HepG2 (cell line): ENCODE measurements at regions not wholly inside any gene's neighbourhood (a gene's known extent, or its start where the extent isn't known, plus 50 kb on each side); places are given as distances from the start of the nearest gene placed in this dataset.

Experiments
- ATAC-seq: fragments of 200-7000 bp; cut with Tn5 transposase; 3 replicates; pipeline ENCODE4 v1.9.1; 2020; ENCODE audit warnings: mild to moderate bottlenecking, moderate library complexity
- BruUV-seq: library from RNA; stranded (reverse); fragments of 400-500 nt; replicated peaks from 2 replicates; lab custom pipeline; 2021; lab: Mats Ljungman, UMichigan
- CTCF ChIA-PET: fragments of 300-600 bp; formaldehyde crosslinking; extraction: SDS; loops from one replicate; lab custom pipeline; 2021; ENCODE audit warnings: low total read pairs, inconsistent platforms, low intra/inter-chr PET ratio; lab: Yijun Ruan, JAX
- POLR2A ChIA-PET: fragments of 350-600 bp; sonication (Branson Sonifier 250); formaldehyde crosslinking; loops from one replicate; lab custom pipeline; 2020; ENCODE audit warnings: antibody characterized with exemption, inconsistent platforms; lab: Yijun Ruan, JAX
- DNase-seq: peaks from one replicate; pipeline ENCODE4 v3.0.0-alpha.2; 2015; ENCODE audit warnings: low spot score
- FAIRE-seq: peaks from 3 replicates; lab custom pipeline; 2011; peaks lifted over from hg19 to GRCh38; lab: Jason Lieb, UNC
- H2AFZ ChIP-seq: one replicate; pipeline ENCODE4 v1.6.1; 2011; ENCODE audit warnings: low read length, inconsistent platforms
- H3K27ac ChIP-seq: fragments of 300-600 bp; 3 replicates; pipeline ENCODE4 v1.8.0; 2011; ENCODE audit warnings: mixed run types, mild to moderate bottlenecking, mixed read lengths, low read length, inconsistent platforms; ENCODE audit not compliant: insufficient read depth; ENCODE audit errors: extremely low read length
- H3K27me3 ChIP-seq, 2 experiments: fragments of 200-600 bp in 1 of 2; 2 replicates in 1 of 2; 3 replicates in 1 of 2; pipeline versions ENCODE4 v1.6.0 to v1.8.0; 2011; ENCODE audit warnings: low read length in 2 of 2, mild to moderate bottlenecking in 2 of 2, moderate library complexity in 2 of 2, inconsistent platforms in 1 of 2; ENCODE audit not compliant: insufficient read depth in 2 of 2, control insufficient read depth in 1 of 2
- H3K36me3 ChIP-seq, 2 experiments: fragments of 200-600 bp in 1 of 2; replicated peaks in 1 of 2; 2 replicates in 1 of 2; 3 replicates in 1 of 2; pipeline versions ENCODE4 v1.5.1 to v1.8.0; 2011; ENCODE audit warnings: low read length in 2 of 2, inconsistent platforms in 1 of 2; ENCODE audit not compliant: insufficient read depth in 2 of 2, control insufficient read depth in 1 of 2
- H3K4me1 ChIP-seq: 2 replicates; pipeline ENCODE4 v1.5.1; 2012; ENCODE audit warnings: low read length, inconsistent platforms; ENCODE audit not compliant: insufficient read depth
- H3K4me2 ChIP-seq: 2 replicates; pipeline ENCODE4 v1.6.0; 2011; ENCODE audit warnings: low read depth, low read length, inconsistent platforms
- H3K4me3 ChIP-seq, 3 experiments: fragments of 200-600 bp in 1 of 3; sonication (generic), shearing (Covaris generic) in 1 of 3; replicated peaks in 1 of 3; 2 replicates each; pipeline ENCODE4 v1.5.1; 2011 to 2016; ENCODE audit warnings: low read length in 3 of 3, inconsistent platforms in 2 of 3, low read depth in 2 of 3, mild to moderate bottlenecking in 2 of 3, control low read depth in 1 of 3, mixed read lengths in 1 of 3; ENCODE audit not compliant: insufficient read depth in 1 of 3
- H3K79me2 ChIP-seq: one replicate; pipeline ENCODE4 v1.6.1; 2011; ENCODE audit warnings: low read length, inconsistent platforms; ENCODE audit not compliant: insufficient read depth
- H3K9ac ChIP-seq: 2 replicates; pipeline ENCODE4 v1.6.0; 2011; ENCODE audit warnings: mild to moderate bottlenecking, low read depth, low read length, inconsistent platforms; ENCODE audit not compliant: insufficient read depth
- H3K9me3 ChIP-seq: 2 replicates; pipeline ENCODE4 v1.5.1; 2012; ENCODE audit warnings: mild to moderate bottlenecking, low read length
- H4K20me1 ChIP-seq: 2 replicates; pipeline ENCODE4 v1.6.0; 2011; ENCODE audit warnings: inconsistent platforms, mild to moderate bottlenecking, low read length, moderate library complexity; ENCODE audit not compliant: insufficient read depth
- STAG1 ChIP-seq: sonication (generic); formaldehyde crosslinking; IDR thresholded peaks from 2 replicates; pipeline ENCODE4 v1.4.0; 2020; ENCODE audit warnings: missing genetic modification reagents
- WGBS: methylation state at CpG from one replicate; pipeline ENCODE4 v1.1.6; 2017; ENCODE audit warnings: low lambda C conversion rate; 5-methylcytosine and 5-hydroxymethylcytosine counted together
- in situ Hi-C: cut with HindIII; loops from 2 replicates; pipeline ENCODE4 v1.10.0; 2017; ENCODE audit warnings: low pct_unique_long_range_greater_than_20kb; ENCODE audit not compliant: extremely low pct_ligation_motif_present
- intact Hi-C: fragments of 100-400 bp; cut with micrococcal nuclease; formaldehyde crosslinking; loops from one replicate; pipeline ENCODE4 v1.10.0; 2022; ENCODE audit not compliant: unreplicated experiment
- TF ChIP-seq, protein P1 (sequence below): sonication (generic); formaldehyde crosslinking; IDR thresholded peaks from 2 replicates; pipeline ENCODE4 v1.4.0; 2020; ENCODE audit warnings: low read depth, mild to moderate bottlenecking, missing genetic modification reagents
- TF ChIP-seq, protein P2 (sequence below): sonication (generic); formaldehyde crosslinking; IDR thresholded peaks from 2 replicates; pipeline ENCODE4 v1.5.0; 2020; ENCODE audit warnings: mild to moderate bottlenecking, missing genetic modification reagents, moderate library complexity
- TF ChIP-seq, protein P3 (sequence below): sonication (generic); formaldehyde crosslinking; IDR thresholded peaks from 2 replicates; pipeline ENCODE4 v1.4.0; 2020; ENCODE audit warnings: mild to moderate bottlenecking, missing genetic modification reagents

DNA sequence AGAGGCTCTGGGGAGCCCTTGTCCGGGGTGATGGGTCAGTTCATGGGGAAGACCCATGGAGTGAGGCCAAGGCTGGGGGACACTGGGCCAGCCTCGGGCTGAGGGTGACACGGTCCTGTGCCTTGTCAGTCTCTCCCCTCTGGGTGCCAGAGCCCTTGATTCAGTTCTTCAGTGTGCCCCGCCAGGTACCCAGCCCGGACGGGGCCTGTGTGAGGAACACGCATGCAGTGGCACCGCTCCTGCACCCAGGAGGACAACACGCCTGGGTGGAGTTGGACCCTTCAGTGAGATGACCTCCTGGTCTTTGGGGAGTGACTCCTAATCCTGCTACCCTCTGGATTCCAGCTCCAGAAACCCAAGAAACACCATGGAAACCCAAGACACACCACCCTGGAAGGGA lies 264.4 kb downstream of the LOXHD1 start (continued):
- TF ChIP-seq, protein P1, sequence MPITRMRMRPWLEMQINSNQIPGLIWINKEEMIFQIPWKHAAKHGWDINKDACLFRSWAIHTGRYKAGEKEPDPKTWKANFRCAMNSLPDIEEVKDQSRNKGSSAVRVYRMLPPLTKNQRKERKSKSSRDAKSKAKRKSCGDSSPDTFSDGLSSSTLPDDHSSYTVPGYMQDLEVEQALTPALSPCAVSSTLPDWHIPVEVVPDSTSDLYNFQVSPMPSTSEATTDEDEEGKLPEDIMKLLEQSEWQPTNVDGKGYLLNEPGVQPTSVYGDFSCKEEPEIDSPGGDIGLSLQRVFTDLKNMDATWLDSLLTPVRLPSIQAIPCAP (CRISPR knock-in tag): no peak

DNA sequence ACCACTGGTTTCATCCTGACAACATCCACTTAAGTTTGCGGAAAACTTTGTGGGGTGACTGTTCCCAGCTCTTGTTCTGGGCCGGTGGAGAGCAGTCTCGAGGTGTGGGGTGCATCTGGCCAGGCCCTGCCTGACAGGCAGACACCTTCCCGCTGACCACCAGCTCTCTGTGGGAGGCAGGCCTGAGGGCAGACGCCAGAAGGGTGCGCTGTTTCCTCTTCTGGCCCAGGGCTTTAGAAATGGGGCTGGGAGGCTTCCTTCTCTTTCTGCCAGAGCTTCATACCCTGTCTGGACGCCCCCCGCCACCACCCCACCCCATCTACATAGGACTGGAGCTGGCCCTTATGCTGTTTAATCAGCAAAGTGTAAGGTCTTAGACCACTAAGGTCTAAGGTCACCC lies 263.8 kb downstream of the LOXHD1 start:
- CTCF ChIA-PET: no interaction called here
- Histone ChIP-seq H3K79me2 (no peaks in the 10 kb centered on the region), H3K4me2 (no peak overlapping the region), H3K9me3 (no peaks in the 10 kb centered on the region), H3K27me3 (peaks cover 0 to 21% of the 10 kb centered on the region in 2 experiments; a peak in 4 of 5 replicates), H3K36me3 (no peaks in the 10 kb centered on the region), H3K27ac (no peak overlapping the region), H2AFZ (no peak overlapping the region), H3K9ac (no peak overlapping the region), H3K4me3 (no peak overlapping the region)
- WGBS: 11% methylated on average over 3 of the region's 8 CpGs
- BruUV-seq: no TSS peak
- FAIRE-seq: no peak
- peak; percentile 86 for ATAC-seq
- DNase-seq: no peak
- POLR2A ChIA-PET: no interaction called here
- in situ Hi-C loops: no loop called here
- peak; percentile 22; the same call in 1 of the 2 replicates for TF ChIP-seq STAG1
- TF ChIP-seq, protein P2, sequence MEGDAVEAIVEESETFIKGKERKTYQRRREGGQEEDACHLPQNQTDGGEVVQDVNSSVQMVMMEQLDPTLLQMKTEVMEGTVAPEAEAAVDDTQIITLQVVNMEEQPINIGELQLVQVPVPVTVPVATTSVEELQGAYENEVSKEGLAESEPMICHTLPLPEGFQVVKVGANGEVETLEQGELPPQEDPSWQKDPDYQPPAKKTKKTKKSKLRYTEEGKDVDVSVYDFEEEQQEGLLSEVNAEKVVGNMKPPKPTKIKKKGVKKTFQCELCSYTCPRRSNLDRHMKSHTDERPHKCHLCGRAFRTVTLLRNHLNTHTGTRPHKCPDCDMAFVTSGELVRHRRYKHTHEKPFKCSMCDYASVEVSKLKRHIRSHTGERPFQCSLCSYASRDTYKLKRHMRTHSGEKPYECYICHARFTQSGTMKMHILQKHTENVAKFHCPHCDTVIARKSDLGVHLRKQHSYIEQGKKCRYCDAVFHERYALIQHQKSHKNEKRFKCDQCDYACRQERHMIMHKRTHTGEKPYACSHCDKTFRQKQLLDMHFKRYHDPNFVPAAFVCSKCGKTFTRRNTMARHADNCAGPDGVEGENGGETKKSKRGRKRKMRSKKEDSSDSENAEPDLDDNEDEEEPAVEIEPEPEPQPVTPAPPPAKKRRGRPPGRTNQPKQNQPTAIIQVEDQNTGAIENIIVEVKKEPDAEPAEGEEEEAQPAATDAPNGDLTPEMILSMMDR (CRISPR knock-in tag): peak; percentile 53
- TF ChIP-seq, protein P3, sequence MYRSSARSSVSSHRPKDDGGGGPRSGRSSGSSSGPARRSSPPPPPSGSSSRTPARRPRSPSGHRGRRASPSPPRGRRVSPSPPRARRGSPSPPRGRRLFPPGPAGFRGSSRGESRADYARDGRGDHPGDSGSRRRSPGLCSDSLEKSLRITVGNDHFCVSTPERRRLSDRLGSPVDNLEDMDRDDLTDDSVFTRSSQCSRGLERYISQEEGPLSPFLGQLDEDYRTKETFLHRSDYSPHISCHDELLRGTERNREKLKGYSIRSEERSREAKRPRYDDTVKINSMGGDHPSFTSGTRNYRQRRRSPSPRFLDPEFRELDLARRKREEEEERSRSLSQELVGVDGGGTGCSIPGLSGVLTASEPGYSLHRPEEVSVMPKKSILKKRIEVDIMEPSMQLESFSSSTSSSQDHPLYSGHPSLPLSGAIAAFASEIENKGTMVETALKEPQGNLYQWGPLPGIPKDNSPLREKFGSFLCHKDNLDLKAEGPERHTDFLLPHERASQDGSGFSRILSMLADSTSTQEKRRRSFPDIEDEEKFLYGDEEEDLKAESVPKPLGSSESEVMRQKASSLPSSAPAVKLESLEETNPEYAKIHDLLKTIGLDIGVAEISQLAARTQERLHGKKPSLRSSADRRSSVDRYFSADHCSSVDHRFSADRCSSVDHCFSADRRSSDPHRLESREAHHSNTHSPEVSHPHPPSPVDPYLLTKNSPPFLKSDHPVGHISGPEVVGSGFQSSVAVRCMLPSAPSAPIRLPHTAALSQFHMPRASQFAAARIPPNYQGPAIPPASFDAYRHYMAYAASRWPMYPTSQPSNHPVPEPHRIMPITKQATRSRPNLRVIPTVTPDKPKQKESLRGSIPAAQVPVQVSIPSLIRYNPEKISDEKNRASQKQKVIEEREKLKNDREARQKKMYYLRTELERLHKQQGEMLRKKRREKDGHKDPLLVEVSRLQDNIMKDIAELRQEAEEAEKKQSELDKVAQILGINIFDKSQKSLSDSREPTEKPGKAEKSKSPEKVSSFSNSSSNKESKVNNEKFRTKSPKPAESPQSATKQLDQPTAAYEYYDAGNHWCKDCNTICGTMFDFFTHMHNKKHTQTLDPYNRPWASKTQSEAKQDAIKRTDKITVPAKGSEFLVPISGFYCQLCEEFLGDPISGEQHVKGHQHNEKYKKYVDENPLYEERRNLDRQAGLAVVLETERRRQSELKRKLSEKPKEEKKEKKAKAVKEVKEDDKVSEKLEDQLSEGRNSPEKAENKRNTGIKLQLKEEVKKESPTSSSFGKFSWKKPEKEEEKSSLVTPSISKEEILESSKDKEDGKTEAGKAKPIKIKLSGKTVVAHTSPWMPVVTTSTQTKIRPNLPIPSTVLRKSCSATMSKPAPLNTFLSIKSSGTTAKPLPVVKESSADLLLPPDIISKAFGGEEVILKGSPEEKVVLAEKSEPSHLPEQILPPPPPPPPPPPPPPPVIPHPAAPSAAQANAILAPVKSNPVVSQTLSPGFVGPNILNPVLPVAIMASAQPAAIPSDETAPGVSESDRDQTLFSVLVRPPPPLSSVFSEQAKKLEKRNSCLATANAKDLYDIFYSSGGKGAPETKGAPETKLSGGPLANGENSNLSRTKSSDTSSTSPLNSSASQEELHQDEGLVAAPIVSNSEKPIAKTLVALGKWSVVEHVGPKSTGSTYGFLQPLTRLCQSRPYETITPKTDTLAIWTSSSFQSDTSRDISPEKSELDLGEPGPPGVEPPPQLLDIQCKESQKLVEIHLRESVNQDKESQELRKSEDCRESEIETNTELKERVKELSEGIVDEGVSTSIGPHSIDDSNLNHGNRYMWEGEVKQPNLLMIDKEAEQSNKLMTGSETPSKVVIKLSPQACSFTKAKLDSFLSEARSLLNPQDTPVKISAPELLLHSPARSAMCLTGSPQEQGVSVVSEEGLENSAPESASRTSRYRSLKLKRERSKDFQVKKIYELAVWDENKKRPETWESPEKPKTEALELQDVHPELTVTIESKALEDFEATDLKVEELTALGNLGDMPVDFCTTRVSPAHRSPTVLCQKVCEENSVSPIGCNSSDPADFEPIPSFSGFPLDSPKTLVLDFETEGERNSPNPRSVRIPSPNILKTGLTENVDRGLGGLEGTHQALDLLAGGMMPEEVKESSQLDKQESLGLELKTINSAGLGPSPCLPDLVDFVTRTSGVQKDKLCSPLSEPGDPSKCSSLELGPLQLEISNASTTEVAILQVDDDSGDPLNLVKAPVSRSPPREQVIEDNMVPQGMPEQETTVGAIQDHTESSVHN (CRISPR knock-in tag): no peak
- TF ChIP-seq, all 625 proteins: peak for 2
- H4K20me1 ChIP-seq: no peaks in the 10 kb centered on the region
- H3K4me1 ChIP-seq: no peaks in the 10 kb centered on the region
- intact Hi-C loops: no loop called here
